Mucosa of descending colon (tissue), 3 donors: ENCODE measurements at regions not wholly inside any gene's neighbourhood (a gene's known extent, or its start where the extent isn't known, plus 50 kb on each side); places are given as distances from the start of the nearest gene placed in this dataset.

ENCODE experiments used
- ATAC-seq: fragments of 200-7000 bp; cut with Tn5 transposase; one replicate; pipeline ENCODE4 v1.9.1; 2020; ENCODE audit warnings: mild to moderate bottlenecking, moderate library complexity
- DNase-seq, 3 donors: peaks; one replicate each; pipeline ENCODE4 v3.0.0-alpha.2; 2020
- H3K36me3 ChIP-seq: fragments of 200-600 bp; one replicate; pipeline ENCODE4 v1.8.0; 2021; ENCODE audit warnings: low read depth, mild to moderate bottlenecking
- H3K4me1 ChIP-seq: fragments of 200-600 bp; one replicate; pipeline ENCODE4 v1.8.0; 2021; ENCODE audit warnings: low read depth, mild to moderate bottlenecking
- H3K4me3 ChIP-seq: fragments of 200-600 bp; one replicate; pipeline ENCODE4 v1.8.0; 2021; ENCODE audit warnings: mild to moderate bottlenecking
- H3K9me3 ChIP-seq: fragments of 200-600 bp; one replicate; pipeline ENCODE4 v1.8.0; 2021; ENCODE audit warnings: mild to moderate bottlenecking
- CTCF ChIP-seq: fragments of 200-600 bp; IDR thresholded peaks from one replicate; pipeline ENCODE4 v1.8.0; 2022; ENCODE audit warnings: antibody characterized with exemption, mild to moderate bottlenecking
- intact Hi-C, 2 donors: fragments of 100-400 bp; cut with DNase I in 1 of 2; cut with micrococcal nuclease in 1 of 2; formaldehyde crosslinking; loops; one replicate each; pipeline versions ENCODE4 v1.11.0 to v1.11.1; 2022; cut with DNase I, micrococcal nuclease
- donor health status: DM: no; HTN: no; CAD: no; lungs with moderate emphysema.
- donor health status: DM: no; HTN: no; CAD: no.
- donor health status: DM: no; HTN: yes; CAD: no.

- H3K4me3 ChIP-seq, result no peak overlapping the region
- DNase-seq, result no peak
- intact Hi-C loops, result no loop called here
- H3K4me1 ChIP-seq, result no peaks in the 10 kb centered on the region
- no peaks in the 10 kb centered on the region for H3K9me3 ChIP-seq
- H3K36me3 ChIP-seq, result no peaks in the 10 kb centered on the region
- TF ChIP-seq CTCF, result no peak
- ATAC-seq, result peak; percentile 17
These were observed 295.3 kb upstream of the KLF6 start for GRCh38 chr10:4080225-4080805.

- H3K4me3 ChIP-seq, result no peak overlapping the region
- DNase-seq (no peak), ATAC-seq (no peak)
- no peaks in the 10 kb centered on the region for H3K4me1 ChIP-seq
- no peaks in the 10 kb centered on the region for H3K36me3 ChIP-seq
- no peak for TF ChIP-seq CTCF
- no peaks in the 10 kb centered on the region for H3K9me3 ChIP-seq
- intact Hi-C loops, result no loop called here
These were observed 294.8 kb upstream of the KLF6 start for GRCh38 chr10:4079803-4080202.

- Histone ChIP-seq H3K4me1 (peaks cover 2% of the 10 kb centered on the region), H3K36me3 (no peaks in the 10 kb centered on the region), H3K9me3 (no peaks in the 10 kb centered on the region), H3K4me3 (no peak overlapping the region)
- ATAC-seq (no peak), DNase-seq (no peak)
- no peak for TF ChIP-seq CTCF
- intact Hi-C loops, result no loop called here
These were observed 292.8 kb upstream of the KLF6 start for GRCh38 chr10:4077804-4078203.

DNA sequence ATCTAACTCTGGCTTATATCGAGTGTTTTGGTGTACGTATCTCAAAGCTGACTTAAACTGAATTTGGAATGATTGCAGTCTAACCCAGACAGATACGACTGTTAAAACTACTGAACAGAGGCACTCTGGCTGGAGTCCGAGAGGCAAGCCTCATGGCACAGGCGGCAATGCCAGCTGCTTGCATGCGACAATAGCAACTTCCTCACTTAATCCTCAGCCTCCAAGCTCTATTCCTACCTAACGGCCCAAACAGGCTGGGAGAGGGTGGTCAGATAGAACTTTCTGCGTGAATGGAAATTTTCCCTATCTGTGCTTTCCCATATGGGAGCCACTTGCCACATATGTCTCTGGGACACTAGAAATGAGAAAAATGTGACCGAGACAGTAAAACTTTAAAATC is 292.0 kb upstream of the KLF6 start:
- no peaks in the 10 kb centered on the region for H3K9me3 ChIP-seq
- no peak for ATAC-seq
- no peak for DNase-seq
- H3K36me3 ChIP-seq, result no peaks in the 10 kb centered on the region
- H3K4me1 ChIP-seq, result peaks cover 2% of the 10 kb centered on the region
- H3K4me3 ChIP-seq, result no peak overlapping the region
- TF ChIP-seq CTCF, result no peak
- intact Hi-C loops, result no loop called here

- ATAC-seq, result no peak
- no peaks in the 10 kb centered on the region for H3K9me3 ChIP-seq
- TF ChIP-seq CTCF, result no peak
- no peaks in the 10 kb centered on the region for H3K36me3 ChIP-seq
- H3K4me1 ChIP-seq, result peaks cover 5% of the 10 kb centered on the region
- intact Hi-C loops, result no loop called here
- H3K4me3 ChIP-seq, result no peak overlapping the region
- DNase-seq, result no peak
These were observed 290.4 kb upstream of the KLF6 start for GRCh38 chr10:4075443-4075842.
